OCI-LY3 (cell line): ENCODE measurements at regions not wholly inside any gene's neighbourhood (a gene's known extent, or its start where the extent isn't known, plus 50 kb on each side); places are given as distances from the start of the nearest gene placed in this dataset.

Experiments
- H2AFZ ChIP-seq: fragments of 200-600, 300-600 bp; shearing (Covaris generic); 2 replicates; pipeline ENCODE4 v1.6.0; 2014; ENCODE audit warnings: antibody characterized with exemption, low read depth, low read length
- H3K27ac ChIP-seq: fragments of 200-600, 300-600 bp; sonication (generic); 2 replicates; pipeline ENCODE4 v1.5.1; 2014; ENCODE audit warnings: mild to moderate bottlenecking, low read length, moderate library complexity, mixed read lengths
- H3K27me3 ChIP-seq: fragments of 200-600, 300-600 bp; sonication (generic); 2 replicates; pipeline ENCODE4 v1.6.1; 2014; ENCODE audit warnings: low read depth, low read length, mixed read lengths
- H3K36me3 ChIP-seq: fragments of 200-600, 300-600 bp; sonication (generic); replicated peaks from 2 replicates; pipeline ENCODE3; 2014; ENCODE audit warnings: low read depth, low read length, mixed read lengths
- H3K4me1 ChIP-seq: fragments of 300-600, 200-600 bp; sonication (generic); 2 replicates; pipeline ENCODE4 v1.6.1; 2014; ENCODE audit warnings: low read length, mixed read lengths
- H3K4me2 ChIP-seq: fragments of 200-600, 300-600 bp; sonication (generic); 2 replicates; pipeline ENCODE4 v1.6.1; 2014; ENCODE audit warnings: low read length, mixed read lengths
- H3K4me3 ChIP-seq: fragments of 300-600, 200-600 bp; sonication (generic); 2 replicates; pipeline ENCODE4 v1.5.1; 2014; ENCODE audit warnings: antibody characterized with exemption, mild to moderate bottlenecking, low read length, moderate library complexity
- H3K79me2 ChIP-seq: fragments of 300-600, 200-600 bp; shearing (Covaris generic); 2 replicates; pipeline ENCODE4 v1.6.1; 2014; ENCODE audit warnings: mild to moderate bottlenecking, low read length, mixed read lengths
- H3K9ac ChIP-seq: fragments of 300-600, 200-600 bp; shearing (Covaris generic); 2 replicates; pipeline ENCODE4 v1.6.0; 2014; ENCODE audit warnings: mild to moderate bottlenecking, low read length, moderate library complexity
- H3K9me3 ChIP-seq: fragments of 200-600, 300-600 bp; shearing (Covaris generic); 2 replicates; pipeline ENCODE4 v1.6.1; 2014; ENCODE audit warnings: low read length, mixed read lengths; ENCODE audit not compliant: insufficient read depth
- H4K20me1 ChIP-seq: fragments of 200-600, 300-600 bp; sonication (generic); 2 replicates; pipeline ENCODE4 v1.6.1; 2016; ENCODE audit warnings: low read length, mixed read lengths; ENCODE audit not compliant: insufficient read depth
- EZH2phosphoT487 ChIP-seq: fragments of 200-600 bp; shearing (Covaris generic); IDR thresholded peaks from 2 replicates; pipeline ENCODE4 v1.6.1; 2018; ENCODE audit warnings: antibody characterized with exemption, mixed run types, low read depth
- TF ChIP-seq, protein P1 (sequence below): fragments of 200-600, 300-600 bp; sonication (generic); IDR thresholded peaks from 2 replicates; pipeline ENCODE4 v1.5.1; 2014; ENCODE audit warnings: antibody characterized with exemption, low read length, low read depth

DNA sequence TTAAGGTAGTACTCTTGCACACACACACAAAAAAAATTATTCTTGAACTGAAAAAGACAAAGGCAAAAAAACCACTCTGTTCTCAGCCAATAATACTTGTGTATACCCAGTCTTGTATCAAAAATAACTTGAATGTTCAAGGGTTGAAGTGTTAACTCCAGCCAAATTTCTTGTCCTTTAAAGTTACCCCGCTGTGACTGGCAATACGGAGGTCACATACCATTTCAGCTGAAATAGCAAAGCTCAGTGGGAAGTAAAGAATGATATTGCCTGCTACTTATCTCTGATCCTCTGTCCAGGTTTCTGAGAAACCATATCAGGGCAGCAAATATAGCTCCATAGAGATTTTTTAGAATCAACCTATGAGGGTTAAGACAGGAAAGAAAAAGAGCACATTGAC is 167.4 kb downstream of the C12orf50 start:
- Histone ChIP-seq H3K36me3 (no peaks in the 10 kb centered on the region), H3K4me1 (no peaks in the 10 kb centered on the region), H3K4me2 (no peak overlapping the region), H3K27ac (no peak overlapping the region), H3K79me2 (no peaks in the 10 kb centered on the region), H3K27me3 (no peaks in the 10 kb centered on the region), H3K9ac (no peak overlapping the region), H4K20me1 (no peaks in the 10 kb centered on the region), H2AFZ (no peak overlapping the region), H3K4me3 (no peak overlapping the region), H3K9me3 (no peaks in the 10 kb centered on the region)
- TF ChIP-seq EZH2phosphoT487, result no peak
- TF ChIP-seq, protein P1, sequence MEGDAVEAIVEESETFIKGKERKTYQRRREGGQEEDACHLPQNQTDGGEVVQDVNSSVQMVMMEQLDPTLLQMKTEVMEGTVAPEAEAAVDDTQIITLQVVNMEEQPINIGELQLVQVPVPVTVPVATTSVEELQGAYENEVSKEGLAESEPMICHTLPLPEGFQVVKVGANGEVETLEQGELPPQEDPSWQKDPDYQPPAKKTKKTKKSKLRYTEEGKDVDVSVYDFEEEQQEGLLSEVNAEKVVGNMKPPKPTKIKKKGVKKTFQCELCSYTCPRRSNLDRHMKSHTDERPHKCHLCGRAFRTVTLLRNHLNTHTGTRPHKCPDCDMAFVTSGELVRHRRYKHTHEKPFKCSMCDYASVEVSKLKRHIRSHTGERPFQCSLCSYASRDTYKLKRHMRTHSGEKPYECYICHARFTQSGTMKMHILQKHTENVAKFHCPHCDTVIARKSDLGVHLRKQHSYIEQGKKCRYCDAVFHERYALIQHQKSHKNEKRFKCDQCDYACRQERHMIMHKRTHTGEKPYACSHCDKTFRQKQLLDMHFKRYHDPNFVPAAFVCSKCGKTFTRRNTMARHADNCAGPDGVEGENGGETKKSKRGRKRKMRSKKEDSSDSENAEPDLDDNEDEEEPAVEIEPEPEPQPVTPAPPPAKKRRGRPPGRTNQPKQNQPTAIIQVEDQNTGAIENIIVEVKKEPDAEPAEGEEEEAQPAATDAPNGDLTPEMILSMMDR, result no peak

GRCh38 chr12:87853448-87854003 is 175.7 kb downstream of the C12orf50 start:
- no peak overlapping the region for H3K4me2 ChIP-seq
- H2AFZ ChIP-seq, result no peak overlapping the region
- no peaks in the 10 kb centered on the region for H3K9me3 ChIP-seq
- H3K27ac ChIP-seq, result no peak overlapping the region
- no peak for TF ChIP-seq EZH2phosphoT487
- TF ChIP-seq, protein P1, result no peak
- H3K27me3 ChIP-seq, result no peaks in the 10 kb centered on the region
- H3K79me2 ChIP-seq, result no peaks in the 10 kb centered on the region
- no peaks in the 10 kb centered on the region for H4K20me1 ChIP-seq
- H3K4me3 ChIP-seq, result no peak overlapping the region
- peaks cover 1% of the 10 kb centered on the region; the same call in 1 of the 2 replicates for H3K4me1 ChIP-seq
- no peaks in the 10 kb centered on the region for H3K36me3 ChIP-seq
- no peak overlapping the region for H3K9ac ChIP-seq

DNA sequence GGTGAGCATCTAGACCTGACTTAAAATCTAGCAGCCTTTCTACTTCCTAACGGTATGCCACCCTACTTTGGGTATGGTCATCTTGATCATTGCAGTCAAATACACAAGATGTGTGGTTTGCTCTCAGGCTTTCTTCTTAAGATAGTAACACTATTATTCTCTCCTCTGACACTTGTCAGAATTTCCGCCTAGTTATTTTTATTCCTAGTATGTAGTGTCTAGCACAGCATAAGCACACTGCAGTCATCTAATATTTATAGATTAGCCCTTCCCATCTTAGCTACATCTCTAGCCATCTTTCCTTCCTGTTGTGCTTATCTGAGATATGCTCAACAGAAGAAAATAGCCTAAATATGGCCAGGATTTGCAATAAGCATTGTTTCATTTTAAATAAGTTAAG is 180.1 kb downstream of the C12orf50 start:
- H2AFZ ChIP-seq, result peak overlapping the region; percentile 64; the same call in 1 of the 2 replicates
- H3K4me2 ChIP-seq, result no peak overlapping the region
- H3K27me3 ChIP-seq, result no peaks in the 10 kb centered on the region
- peaks cover 3% of the 10 kb centered on the region; the same call in 1 of the 2 replicates for H3K4me1 ChIP-seq
- H4K20me1 ChIP-seq, result no peaks in the 10 kb centered on the region
- H3K27ac ChIP-seq, result no peak overlapping the region
- TF ChIP-seq, protein P1, result no peak
- no peak for TF ChIP-seq EZH2phosphoT487
- H3K9me3 ChIP-seq, result no peaks in the 10 kb centered on the region
- H3K4me3 ChIP-seq, result no peak overlapping the region
- H3K9ac ChIP-seq, result no peak overlapping the region
- H3K36me3 ChIP-seq, result no peaks in the 10 kb centered on the region
- H3K79me2 ChIP-seq, result no peaks in the 10 kb centered on the region

GRCh38 chr12:87848248-87848868 is 180.8 kb downstream of the C12orf50 start:
- Histone ChIP-seq H2AFZ (peak overlapping the region; percentile 64), H3K79me2 (no peaks in the 10 kb centered on the region), H3K4me2 (peak overlapping the region; percentile 42)

More at GRCh38 chr12:87848248-87848868, 180.8 kb downstream of the C12orf50 start:
- H3K27ac ChIP-seq, result no peak overlapping the region
- H3K36me3 ChIP-seq, result no peaks in the 10 kb centered on the region
- H3K9me3 ChIP-seq, result no peaks in the 10 kb centered on the region
- TF ChIP-seq, protein P1, result peak; percentile 88
- TF ChIP-seq EZH2phosphoT487, result no peak
- no peaks in the 10 kb centered on the region for H3K27me3 ChIP-seq
- H3K4me3 ChIP-seq, result no peak overlapping the region
- H4K20me1 ChIP-seq, result no peaks in the 10 kb centered on the region
- peaks cover 3% of the 10 kb centered on the region; the same call in 1 of the 2 replicates for H3K4me1 ChIP-seq
- no peak overlapping the region for H3K9ac ChIP-seq
